AG04449 (cell line): ENCODE measurements at regions not wholly inside any gene's neighbourhood (a gene's known extent, or its start where the extent isn't known, plus 50 kb on each side); places are given as distances from the start of the nearest gene placed in this dataset.

Experiments
- CTCF ChIA-PET: fragments of 350-600 bp; formaldehyde crosslinking; extraction: SDS; loops from one replicate; lab custom pipeline; 2021; ENCODE audit warnings: antibody characterized with exemption; lab: Yijun Ruan, JAX
- POLR2A ChIA-PET: fragments of 400-600, 350-600 bp; formaldehyde crosslinking; extraction: SDS; loops from one replicate; lab custom pipeline; 2020; ENCODE audit warnings: antibody characterized with exemption, inconsistent platforms; lab: Yijun Ruan, JAX
- DNase-seq: peaks from one replicate; pipeline ENCODE4 v3.0.0-alpha.2; 2010; ENCODE audit warnings: low read depth, low spot score
- H3K4me3 ChIP-seq: 2 replicates; pipeline ENCODE4 v1.5.1; 2011; ENCODE audit warnings: low read depth, mild to moderate bottlenecking, control low read depth, low read length
- TF ChIP-seq, protein P1 (sequence below): IDR thresholded peaks from one replicate; pipeline ENCODE4 v1.5.1; 2011; ENCODE audit warnings: mild to moderate bottlenecking, moderate library complexity, low read length, control low read depth, inconsistent platforms; ENCODE audit not compliant: insufficient read depth; ENCODE audit errors: missing control alignments

DNA sequence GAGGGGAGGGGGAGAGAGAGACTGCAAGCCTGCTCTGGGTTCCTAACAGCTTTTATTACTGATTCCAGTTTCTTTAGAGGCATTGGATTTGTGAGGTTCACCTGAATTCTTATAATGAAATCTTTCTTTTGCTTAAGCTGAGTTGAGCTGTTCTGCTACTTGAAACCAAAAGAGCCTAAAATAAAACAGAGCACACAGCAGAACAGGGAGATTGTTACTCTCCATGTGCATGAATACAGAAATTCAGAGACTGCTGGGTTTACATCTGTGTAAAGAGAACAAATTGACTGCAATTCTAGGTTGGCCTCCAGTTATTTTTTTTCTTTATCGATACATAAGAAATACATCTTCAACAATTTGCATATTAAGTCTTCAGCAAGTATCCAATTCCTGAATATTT is 168.8 kb upstream of the NRIP1 start:
- POLR2A ChIA-PET = no interaction called here
- TF ChIP-seq, protein P1, sequence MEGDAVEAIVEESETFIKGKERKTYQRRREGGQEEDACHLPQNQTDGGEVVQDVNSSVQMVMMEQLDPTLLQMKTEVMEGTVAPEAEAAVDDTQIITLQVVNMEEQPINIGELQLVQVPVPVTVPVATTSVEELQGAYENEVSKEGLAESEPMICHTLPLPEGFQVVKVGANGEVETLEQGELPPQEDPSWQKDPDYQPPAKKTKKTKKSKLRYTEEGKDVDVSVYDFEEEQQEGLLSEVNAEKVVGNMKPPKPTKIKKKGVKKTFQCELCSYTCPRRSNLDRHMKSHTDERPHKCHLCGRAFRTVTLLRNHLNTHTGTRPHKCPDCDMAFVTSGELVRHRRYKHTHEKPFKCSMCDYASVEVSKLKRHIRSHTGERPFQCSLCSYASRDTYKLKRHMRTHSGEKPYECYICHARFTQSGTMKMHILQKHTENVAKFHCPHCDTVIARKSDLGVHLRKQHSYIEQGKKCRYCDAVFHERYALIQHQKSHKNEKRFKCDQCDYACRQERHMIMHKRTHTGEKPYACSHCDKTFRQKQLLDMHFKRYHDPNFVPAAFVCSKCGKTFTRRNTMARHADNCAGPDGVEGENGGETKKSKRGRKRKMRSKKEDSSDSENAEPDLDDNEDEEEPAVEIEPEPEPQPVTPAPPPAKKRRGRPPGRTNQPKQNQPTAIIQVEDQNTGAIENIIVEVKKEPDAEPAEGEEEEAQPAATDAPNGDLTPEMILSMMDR = no peak
- CTCF ChIA-PET = no interaction called here
- DNase-seq = no peak
- H3K4me3 ChIP-seq = no peak overlapping the region

DNA sequence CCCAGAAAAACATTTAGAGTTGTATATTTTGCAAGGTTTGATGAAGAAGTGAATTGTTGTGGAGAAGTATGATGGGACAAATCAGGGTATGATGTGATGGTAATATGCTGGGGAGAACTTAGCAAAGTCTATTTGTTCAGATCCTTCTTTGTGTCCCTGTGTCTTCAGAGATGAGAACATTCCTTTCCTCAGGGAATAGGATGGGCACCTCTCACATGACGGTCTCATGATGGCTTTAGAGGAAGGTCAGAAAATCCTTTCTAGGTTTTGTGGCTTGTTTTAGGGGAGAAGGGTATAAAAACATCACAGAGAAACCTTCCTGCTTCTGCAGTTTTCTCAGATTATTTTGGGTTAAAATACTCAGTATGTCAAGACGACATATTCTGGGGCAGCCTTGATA is 171.3 kb upstream of the NRIP1 start:
- no peak overlapping the region for H3K4me3 ChIP-seq
- ChIA-PET POLR2A (no interaction called here), CTCF (no interaction called here)
- TF ChIP-seq, protein P1 = no peak
- no peak for DNase-seq

DNA sequence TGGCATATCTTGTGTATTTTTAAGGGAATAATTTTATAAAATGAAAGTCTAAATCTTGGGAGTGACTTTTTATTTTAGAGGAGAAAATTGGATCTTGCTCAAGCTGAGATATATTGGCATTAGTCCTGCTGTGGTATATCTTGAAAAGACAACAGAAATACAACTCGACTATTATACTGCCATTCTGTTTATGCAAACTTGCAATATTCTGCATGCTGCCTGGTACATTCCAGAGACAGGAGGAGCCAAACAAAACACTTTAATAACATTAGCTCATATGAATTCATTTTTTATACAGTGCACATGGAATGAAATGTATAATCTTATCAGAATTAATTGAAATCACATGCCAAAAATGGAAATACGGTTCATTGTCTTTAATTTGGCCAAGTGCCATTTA is 176.0 kb upstream of the NRIP1 start:
- ChIA-PET CTCF (no interaction called here), POLR2A (no interaction called here)
- H3K4me3 ChIP-seq = no peak overlapping the region
- DNase-seq = no peak
- TF ChIP-seq, protein P1 = no peak

DNA sequence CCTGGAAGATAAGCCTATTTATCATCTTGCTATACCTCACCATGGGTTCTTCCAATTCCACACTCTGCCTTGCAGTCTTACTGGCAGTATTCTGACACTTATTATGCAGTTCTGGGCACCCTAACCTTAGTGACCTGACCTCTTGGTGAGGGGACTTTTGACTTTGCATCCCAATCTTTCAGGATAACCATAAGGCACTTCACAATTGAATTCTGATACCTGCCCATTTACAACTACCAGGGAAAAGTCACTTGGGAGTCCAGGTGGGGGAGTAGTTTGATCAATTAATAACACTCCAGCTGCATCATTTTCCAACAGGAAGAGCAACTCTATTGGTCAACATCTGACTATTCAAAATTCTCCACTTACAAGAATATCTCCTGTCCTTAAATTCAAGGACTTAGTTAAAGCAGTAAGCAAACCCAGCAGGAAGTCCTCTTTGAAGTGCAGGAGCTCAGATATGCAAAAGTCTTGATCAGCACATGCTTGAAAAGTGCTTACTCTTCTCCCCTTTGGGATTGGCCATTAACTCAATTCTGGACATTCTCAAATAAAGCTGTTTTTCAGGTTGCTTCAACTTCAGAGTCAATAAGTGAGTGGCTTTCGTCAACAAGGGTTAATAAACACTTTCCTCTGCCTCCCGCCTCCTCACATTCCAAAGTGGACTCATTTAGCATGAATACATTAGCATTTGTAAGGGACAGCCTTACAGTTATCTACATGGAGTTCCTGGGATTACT is 177.4 kb upstream of the NRIP1 start:
- CTCF ChIA-PET = no interaction called here
- DNase-seq = no peak
- POLR2A ChIA-PET = no interaction called here
- H3K4me3 ChIP-seq = no peak overlapping the region
- TF ChIP-seq, protein P1 = no peak

- no peak overlapping the region for H3K4me3 ChIP-seq
- DNase-seq = no peak
- TF ChIP-seq, protein P1 = no peak
- CTCF ChIA-PET = no interaction called here
- POLR2A ChIA-PET = no interaction called here
These were observed 178.1 kb upstream of the NRIP1 start for GRCh38 chr21:15242906-15243305.

GRCh38 chr21:15243406-15243805 is 178.6 kb upstream of the NRIP1 start:
- POLR2A ChIA-PET = no interaction called here
- DNase-seq = no peak
- no peak overlapping the region for H3K4me3 ChIP-seq
- CTCF ChIA-PET = no interaction called here
- TF ChIP-seq, protein P1 = no peak
